Prostate gland (tissue), 2 donors: ENCODE measurements at regions not wholly inside any gene's neighbourhood (a gene's known extent, or its start where the extent isn't known, plus 50 kb on each side); places are given as distances from the start of the nearest gene placed in this dataset.

Experiments
- POLR2A ChIP-seq: fragments of 450-650 bp; IDR thresholded peaks from one replicate; pipeline ENCODE4 v1.6.1; 2016; ENCODE audit warnings: antibody characterized with exemption, mild to moderate bottlenecking
- TF ChIP-seq, protein P1 (sequence below), 4 experiments: fragments of 200-600 bp in 2 of 4; fragments of 450-650 bp in 2 of 4; sonication (generic) in 2 of 4; IDR thresholded peaks; 1 replicate in 3 of 4; 2 replicates in 1 of 4; pipeline ENCODE4 v1.5.1; 2016 to 2019; ENCODE audit warnings: antibody characterized with exemption in 4 of 4, mild to moderate bottlenecking in 2 of 4, moderate library complexity in 2 of 4

DNA sequence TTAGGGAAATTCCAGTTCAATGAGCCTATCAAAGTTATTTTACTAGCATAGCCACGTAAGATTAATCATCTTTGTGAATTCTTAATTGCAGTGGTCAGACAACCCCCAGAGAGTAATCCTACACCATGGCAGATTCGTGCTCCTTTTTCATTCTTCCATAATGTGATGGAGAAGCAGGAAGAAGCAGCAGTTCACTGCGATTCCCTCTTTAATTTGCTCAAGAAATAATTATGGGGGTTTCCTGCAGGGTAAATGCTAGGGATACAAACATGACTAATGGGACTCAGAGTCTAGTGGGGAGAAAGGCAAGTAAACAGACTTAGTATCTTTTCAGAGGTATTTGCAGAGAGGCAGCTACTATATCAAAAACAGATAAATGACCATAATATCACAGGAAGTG, 175.8 kb upstream of the HNRNPA3 start:
- TF ChIP-seq, protein P1, sequence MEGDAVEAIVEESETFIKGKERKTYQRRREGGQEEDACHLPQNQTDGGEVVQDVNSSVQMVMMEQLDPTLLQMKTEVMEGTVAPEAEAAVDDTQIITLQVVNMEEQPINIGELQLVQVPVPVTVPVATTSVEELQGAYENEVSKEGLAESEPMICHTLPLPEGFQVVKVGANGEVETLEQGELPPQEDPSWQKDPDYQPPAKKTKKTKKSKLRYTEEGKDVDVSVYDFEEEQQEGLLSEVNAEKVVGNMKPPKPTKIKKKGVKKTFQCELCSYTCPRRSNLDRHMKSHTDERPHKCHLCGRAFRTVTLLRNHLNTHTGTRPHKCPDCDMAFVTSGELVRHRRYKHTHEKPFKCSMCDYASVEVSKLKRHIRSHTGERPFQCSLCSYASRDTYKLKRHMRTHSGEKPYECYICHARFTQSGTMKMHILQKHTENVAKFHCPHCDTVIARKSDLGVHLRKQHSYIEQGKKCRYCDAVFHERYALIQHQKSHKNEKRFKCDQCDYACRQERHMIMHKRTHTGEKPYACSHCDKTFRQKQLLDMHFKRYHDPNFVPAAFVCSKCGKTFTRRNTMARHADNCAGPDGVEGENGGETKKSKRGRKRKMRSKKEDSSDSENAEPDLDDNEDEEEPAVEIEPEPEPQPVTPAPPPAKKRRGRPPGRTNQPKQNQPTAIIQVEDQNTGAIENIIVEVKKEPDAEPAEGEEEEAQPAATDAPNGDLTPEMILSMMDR (IDR thresholded peaks at IDR 0.05): no peak
- no peak for TF ChIP-seq POLR2A
